ENCODE measurements at regions not wholly inside any gene's neighbourhood (a gene's known extent, or its start where the extent isn't known, plus 50 kb on each side); places are given as distances from the start of the nearest gene placed in this dataset.

DNA sequence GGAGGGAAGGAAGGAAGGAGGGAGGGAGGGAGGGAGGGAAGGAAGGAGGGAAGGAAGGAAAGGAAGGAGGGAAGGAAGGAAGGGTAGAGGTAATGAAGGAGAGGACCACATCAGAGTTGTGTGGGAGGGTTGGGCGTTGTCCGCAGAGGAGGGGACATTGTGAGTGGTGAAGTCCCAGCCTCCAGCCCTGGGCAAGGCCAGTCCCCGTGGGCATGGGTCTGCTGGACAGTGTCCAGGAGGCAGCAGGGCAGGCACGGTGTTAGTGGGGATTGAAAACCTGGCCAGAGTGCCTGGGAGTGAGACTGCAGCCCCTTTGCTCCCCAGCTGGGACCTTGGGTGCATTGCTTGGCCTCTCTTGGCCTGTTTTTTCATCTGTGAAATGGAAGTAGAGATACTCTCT lies 1462.3 kb downstream of the BRD1 start:
- H3K9ac ChIP-seq (ENCODE audit: insufficient read length): no peak overlapping the region
- no peaks in the 10 kb centered on the region for H3K36me3 ChIP-seq (ENCODE audit: insufficient read depth, low read length)
- no peak for DNase-seq (ENCODE audit: low read depth, low spot score)
- TF ChIP-seq EZH2 (IDR thresholded peaks at IDR 0.05) (no peak), FOXP2 (optimal IDR thresholded peaks at IDR 0.05; ENCODE audit: control extremely low read depth, extremely low read length, insufficient read depth) (no peak)
- no peak overlapping the region for H3K27ac ChIP-seq
- no peak overlapping the region for H3K4me3 ChIP-seq
- no peaks in the 10 kb centered on the region for H3K9me3 ChIP-seq (ENCODE audit: low read depth, low read length)

DNA sequence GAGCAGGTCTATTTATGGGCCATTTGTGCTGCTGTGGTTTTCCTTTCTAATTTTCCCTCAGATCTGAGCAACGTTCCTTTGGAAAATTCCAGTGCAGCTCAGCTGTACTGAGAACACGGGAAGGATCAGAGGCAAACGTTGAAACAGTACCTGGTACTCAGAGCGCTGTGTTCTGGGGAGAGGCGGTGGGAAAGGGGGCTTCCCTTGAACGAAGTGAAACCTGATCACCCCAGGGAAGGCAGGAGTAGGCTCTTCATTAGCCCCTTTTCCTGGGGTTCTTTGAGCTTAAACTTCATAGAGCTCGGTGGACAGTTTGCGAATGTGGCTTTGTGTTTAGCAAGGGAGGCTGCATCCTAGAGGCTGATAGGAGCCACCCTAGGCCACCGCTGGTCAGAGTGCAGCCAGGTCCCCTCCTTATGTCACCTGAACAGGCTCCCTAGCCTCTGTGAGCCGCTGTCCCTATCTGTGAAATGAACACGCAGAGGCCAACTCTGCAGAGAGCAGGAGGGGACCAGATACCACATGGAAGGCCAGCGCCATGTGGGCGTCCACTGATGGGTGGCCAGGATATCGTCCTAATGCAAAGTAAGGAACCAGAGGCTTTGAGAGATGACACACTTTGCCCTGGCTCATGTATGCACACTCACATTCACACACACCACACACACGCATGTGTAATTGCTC lies 1464.8 kb downstream of the BRD1 start:
- TF ChIP-seq FOXP2 (optimal IDR thresholded peaks at IDR 0.05; ENCODE audit: control extremely low read depth, extremely low read length, insufficient read depth): no peak
- TF ChIP-seq EZH2 (IDR thresholded peaks at IDR 0.05): no peak
- TF ChIP-seq POLR2AphosphoS5 (IDR thresholded peaks at IDR 0.05; ENCODE audit: borderline replicate concordance, low read depth, low read length): no peak
- Histone ChIP-seq H3K27ac (no peak overlapping the region), H3K4me3 (no peak overlapping the region), H3K9me3 (ENCODE audit: low read depth, low read length) (no peaks in the 10 kb centered on the region), H3K9ac (ENCODE audit: insufficient read length) (no peak overlapping the region), H3K36me3 (ENCODE audit: insufficient read depth, low read length) (no peaks in the 10 kb centered on the region)
- no peak for DNase-seq (ENCODE audit: low read depth, low spot score)

DNA sequence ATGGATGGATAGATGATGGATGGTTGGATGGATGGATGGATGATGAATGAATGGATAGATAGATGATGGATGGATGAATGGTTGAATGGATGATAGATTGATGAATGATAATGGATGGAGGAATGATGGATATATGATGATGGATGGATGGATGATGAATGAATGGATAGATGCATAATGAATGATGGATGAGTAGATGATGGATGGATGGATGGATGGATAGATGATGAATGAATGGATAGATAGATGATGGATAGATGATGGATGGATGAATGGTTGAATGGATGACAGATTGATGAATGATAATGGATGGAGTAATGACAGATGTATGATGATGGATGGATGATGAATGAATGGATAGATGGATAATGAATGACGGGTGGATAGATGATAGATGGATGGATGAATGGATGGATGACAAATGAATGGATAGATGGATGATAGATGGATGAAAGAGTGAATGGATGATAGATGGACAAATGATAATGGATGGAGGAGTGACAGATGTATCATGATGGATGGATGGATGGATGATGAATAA lies 1466.5 kb downstream of the BRD1 start:
- DNase-seq (ENCODE audit: low read depth, low spot score): no peak
- no peak overlapping the region for H3K4me3 ChIP-seq
- H3K9me3 ChIP-seq (ENCODE audit: low read depth, low read length): no peaks in the 10 kb centered on the region
- H3K9ac ChIP-seq (ENCODE audit: insufficient read length): no peak overlapping the region
- H3K27ac ChIP-seq: no peak overlapping the region
- H3K36me3 ChIP-seq (ENCODE audit: insufficient read depth, low read length): no peaks in the 10 kb centered on the region
- TF ChIP-seq EZH2 (IDR thresholded peaks at IDR 0.05) (no peak), POLR2AphosphoS5 (IDR thresholded peaks at IDR 0.05; ENCODE audit: borderline replicate concordance, low read depth, low read length) (no peak)

DNA sequence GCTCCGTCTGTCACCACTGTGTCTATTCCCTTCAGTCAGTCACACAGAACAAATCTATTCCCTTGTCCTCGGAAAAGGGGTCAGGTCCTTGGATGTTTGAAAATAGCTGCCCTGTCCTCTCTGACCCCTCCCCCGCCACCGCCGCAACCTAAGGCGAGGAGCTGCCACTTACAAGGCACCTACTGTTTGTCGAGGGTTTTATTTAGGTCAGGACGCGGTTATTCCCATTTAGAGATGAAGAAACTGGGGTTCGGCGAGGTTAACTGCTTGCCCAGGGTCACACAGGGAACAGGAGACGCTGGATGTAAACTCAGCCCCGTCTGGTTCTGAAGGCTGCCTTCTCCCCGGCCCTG lies 1468.1 kb downstream of the BRD1 start:
- no peak overlapping the region for H3K27ac ChIP-seq
- TF ChIP-seq POLR2AphosphoS5 (IDR thresholded peaks at IDR 0.05; ENCODE audit: borderline replicate concordance, low read depth, low read length): no peak
- TF ChIP-seq EZH2 (IDR thresholded peaks at IDR 0.05): no peak
- TF ChIP-seq FOXP2 (optimal IDR thresholded peaks at IDR 0.05; ENCODE audit: control extremely low read depth, extremely low read length, insufficient read depth): no peak
- DNase-seq (ENCODE audit: low read depth, low spot score): no peak
- no peak overlapping the region for H3K9ac ChIP-seq (ENCODE audit: insufficient read length)
- H3K4me3 ChIP-seq: no peak overlapping the region
- no peaks in the 10 kb centered on the region for H3K9me3 ChIP-seq (ENCODE audit: low read depth, low read length)
- H3K36me3 ChIP-seq (ENCODE audit: insufficient read depth, low read length): no peaks in the 10 kb centered on the region

DNA sequence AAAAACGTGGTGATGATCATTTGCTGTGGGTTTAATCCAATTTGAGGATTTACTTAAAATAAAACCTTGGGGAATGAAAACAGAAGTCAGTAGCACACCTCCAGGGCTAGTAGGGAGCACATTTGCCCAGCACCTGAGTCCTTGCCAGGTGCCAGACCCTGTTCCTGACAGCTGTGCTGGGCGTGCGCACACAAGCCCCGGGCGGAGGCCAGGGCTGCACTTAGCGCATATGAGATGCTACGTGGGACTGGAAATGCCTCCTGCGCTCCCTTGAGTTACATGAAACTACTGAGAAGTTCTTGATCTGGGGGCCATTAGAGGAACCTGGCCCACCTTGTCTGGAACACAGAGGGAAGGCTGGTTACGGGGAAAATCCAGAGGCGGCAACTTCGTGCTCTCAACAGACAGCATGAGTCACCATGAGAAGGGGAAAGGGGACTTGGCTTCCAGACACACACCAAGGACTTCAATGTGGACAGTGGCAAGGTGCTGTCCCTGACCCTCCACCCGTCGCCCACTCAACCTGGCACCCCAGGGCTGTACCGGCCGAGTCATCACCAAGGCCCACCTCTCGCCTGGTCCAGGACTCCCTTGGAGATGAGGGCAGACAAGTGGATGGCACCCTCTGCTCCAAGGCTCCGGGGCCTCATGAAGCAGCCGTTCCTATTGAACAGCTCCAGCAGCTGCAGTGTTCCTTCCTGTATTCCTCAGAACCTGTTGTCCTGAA lies 1468.6 kb downstream of the BRD1 start:
- no peak overlapping the region for H3K4me3 ChIP-seq
- H3K9me3 ChIP-seq (ENCODE audit: low read depth, low read length): no peaks in the 10 kb centered on the region
- no peak for DNase-seq (ENCODE audit: low read depth, low spot score)
- TF ChIP-seq EZH2 (IDR thresholded peaks at IDR 0.05): no peak
- no peak for TF ChIP-seq POLR2AphosphoS5 (IDR thresholded peaks at IDR 0.05; ENCODE audit: borderline replicate concordance, low read depth, low read length)
- no peak for TF ChIP-seq FOXP2 (optimal IDR thresholded peaks at IDR 0.05; ENCODE audit: control extremely low read depth, extremely low read length, insufficient read depth)
- H3K36me3 ChIP-seq (ENCODE audit: insufficient read depth, low read length): no peaks in the 10 kb centered on the region
- no peak overlapping the region for H3K9ac ChIP-seq (ENCODE audit: insufficient read length)
- H3K27ac ChIP-seq: no peak overlapping the region

DNA sequence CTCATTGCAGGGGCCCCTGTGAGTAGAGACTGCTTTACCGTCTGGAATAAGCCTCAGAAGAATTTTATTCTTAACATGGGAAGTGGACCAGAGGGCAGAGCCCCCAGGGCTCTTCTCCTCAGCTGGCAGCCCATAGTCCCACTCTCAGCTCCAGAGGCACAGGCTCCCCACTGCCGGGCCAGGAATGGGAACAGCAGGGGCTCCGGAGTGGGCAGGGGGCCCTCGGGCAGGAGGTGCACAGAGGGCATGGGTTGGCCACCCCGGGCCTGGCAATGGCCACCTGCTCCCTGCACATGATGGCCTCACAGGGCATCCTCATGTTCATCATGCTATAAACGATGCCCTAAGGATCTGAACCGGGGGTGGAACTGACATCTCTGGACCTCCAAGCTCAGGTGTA lies 1469.7 kb downstream of the BRD1 start:
- TF ChIP-seq EZH2 (IDR thresholded peaks at IDR 0.05) (no peak), POLR2AphosphoS5 (IDR thresholded peaks at IDR 0.05; ENCODE audit: borderline replicate concordance, low read depth, low read length) (no peak), FOXP2 (optimal IDR thresholded peaks at IDR 0.05; ENCODE audit: control extremely low read depth, extremely low read length, insufficient read depth) (no peak)
- no peak overlapping the region for H3K27ac ChIP-seq
- H3K4me3 ChIP-seq: no peak overlapping the region
- no peak for DNase-seq (ENCODE audit: low read depth, low spot score)
- no peaks in the 10 kb centered on the region for H3K36me3 ChIP-seq (ENCODE audit: insufficient read depth, low read length)
- H3K9ac ChIP-seq (ENCODE audit: insufficient read length): no peak overlapping the region
- no peaks in the 10 kb centered on the region for H3K9me3 ChIP-seq (ENCODE audit: low read depth, low read length)

DNA sequence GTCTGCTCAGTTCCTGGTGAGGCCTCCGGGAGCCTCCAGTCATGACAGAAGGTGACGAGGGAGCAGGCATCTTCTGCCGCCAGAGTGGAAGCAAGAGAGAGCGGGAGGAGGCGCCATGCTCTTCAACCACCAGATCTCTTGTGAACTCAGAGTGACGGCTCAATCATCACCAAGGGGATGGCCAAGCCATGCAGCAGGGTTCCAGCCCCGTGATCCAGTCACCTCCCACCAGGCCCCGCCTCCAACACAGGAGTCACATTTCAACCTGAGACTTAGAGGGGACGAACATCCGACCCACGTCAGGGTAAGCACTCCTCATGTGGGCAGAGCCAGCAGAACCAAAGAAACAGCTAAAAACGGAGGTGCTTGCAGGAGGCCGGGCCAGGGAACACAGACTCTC lies 1470.5 kb downstream of the BRD1 start:
- no peak for DNase-seq (ENCODE audit: low read depth, low spot score)
- Histone ChIP-seq H3K9ac (ENCODE audit: insufficient read length) (no peak overlapping the region), H3K27ac (no peak overlapping the region), H3K4me3 (no peak overlapping the region), H3K36me3 (ENCODE audit: insufficient read depth, low read length) (no peaks in the 10 kb centered on the region), H3K9me3 (ENCODE audit: low read depth, low read length) (no peaks in the 10 kb centered on the region)
- TF ChIP-seq FOXP2 (optimal IDR thresholded peaks at IDR 0.05; ENCODE audit: control extremely low read depth, extremely low read length, insufficient read depth) (no peak), EZH2 (IDR thresholded peaks at IDR 0.05) (no peak), POLR2AphosphoS5 (IDR thresholded peaks at IDR 0.05; ENCODE audit: borderline replicate concordance, low read depth, low read length) (no peak)

DNA sequence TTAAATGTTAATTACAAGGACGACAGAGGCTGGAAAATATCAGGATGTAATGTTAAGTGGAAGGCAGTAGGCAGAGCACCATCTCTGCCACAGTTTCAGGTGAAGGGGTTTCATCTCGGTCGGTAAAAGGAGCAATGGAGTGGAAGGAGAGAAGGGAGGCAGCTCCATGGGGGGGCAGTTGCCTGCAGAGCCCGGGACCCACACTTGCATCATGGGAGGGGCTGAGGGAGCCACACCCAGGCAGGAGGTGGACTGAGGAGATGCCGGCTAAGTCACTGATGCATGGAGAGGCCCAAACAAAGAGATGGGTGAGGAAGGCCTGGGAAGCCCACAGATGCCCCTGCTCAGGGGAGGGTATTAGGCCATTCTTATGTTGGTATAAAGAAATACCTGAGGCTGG lies 1470.9 kb downstream of the BRD1 start:
- TF ChIP-seq FOXP2 (optimal IDR thresholded peaks at IDR 0.05; ENCODE audit: control extremely low read depth, extremely low read length, insufficient read depth): no peak
- TF ChIP-seq EZH2 (IDR thresholded peaks at IDR 0.05): no peak
- TF ChIP-seq POLR2AphosphoS5 (IDR thresholded peaks at IDR 0.05; ENCODE audit: borderline replicate concordance, low read depth, low read length): no peak
- H3K36me3 ChIP-seq (ENCODE audit: insufficient read depth, low read length): no peaks in the 10 kb centered on the region
- H3K9me3 ChIP-seq (ENCODE audit: low read depth, low read length): no peaks in the 10 kb centered on the region
- H3K9ac ChIP-seq (ENCODE audit: insufficient read length): no peak overlapping the region
- H3K4me3 ChIP-seq: no peak overlapping the region
- H3K27ac ChIP-seq: no peak overlapping the region
- no peak for DNase-seq (ENCODE audit: low read depth, low spot score)
